ENCODE measurements at regions not wholly inside any gene's neighbourhood (a gene's known extent, or its start where the extent isn't known, plus 50 kb on each side); places are given as distances from the start of the nearest gene placed in this dataset.

DNA sequence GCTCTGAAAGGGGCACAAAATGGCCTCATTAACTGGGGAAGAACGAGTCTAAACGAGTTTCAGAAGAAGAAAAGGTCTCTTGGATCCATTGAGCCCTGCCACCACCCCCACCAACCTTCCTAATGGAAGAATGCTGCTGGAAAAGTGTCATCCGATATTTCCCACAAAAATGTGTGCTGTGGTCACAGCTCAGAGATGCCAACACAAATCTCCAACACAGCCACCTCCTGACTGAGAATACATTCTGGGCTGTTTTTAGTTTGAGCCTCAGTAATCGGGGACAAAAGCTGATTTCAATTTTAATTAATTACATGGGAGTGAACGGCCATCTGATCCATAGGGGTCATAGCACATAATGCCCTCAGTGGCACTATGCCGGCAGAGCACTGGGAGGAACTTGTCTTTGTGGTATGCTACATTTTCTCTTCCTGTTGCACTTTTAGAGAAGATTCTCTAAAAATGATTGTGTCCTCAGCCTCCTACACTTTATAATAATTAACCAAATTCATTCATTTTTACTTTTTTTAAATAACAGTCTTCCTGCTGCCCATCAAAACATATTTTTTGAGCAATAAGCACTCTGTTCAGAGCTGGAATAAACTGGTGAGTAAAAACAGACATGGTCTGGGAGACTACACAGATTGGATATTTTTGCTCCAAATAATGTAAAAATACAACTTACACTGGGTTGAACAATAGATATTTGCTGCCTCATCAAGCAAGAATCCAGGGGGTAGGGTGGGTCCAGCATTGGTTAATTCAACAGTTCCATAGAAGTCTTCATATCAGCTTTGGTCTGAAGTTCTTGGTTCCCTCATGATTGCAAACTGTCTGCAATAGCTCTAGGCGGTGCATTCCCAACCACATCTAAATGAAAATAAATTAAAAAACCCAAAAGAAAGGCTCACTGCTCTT lies 143.6 kb upstream of the TMEM170B start (continued):
- peak in 1 of 2 experiments; percentile 23; a peak in 1 of 4 replicates for TF ChIP-seq POLR2A (IDR thresholded peaks at IDR 0.05; ENCODE audit: insufficient read depth in 1 of 2, low read depth in 2 of 2, low read length in 2 of 2)
- TF ChIP-seq ZBTB21 (CRISPR knock-in tag; IDR thresholded peaks at IDR 0.05), result no peak
- TF ChIP-seq, protein P1, sequence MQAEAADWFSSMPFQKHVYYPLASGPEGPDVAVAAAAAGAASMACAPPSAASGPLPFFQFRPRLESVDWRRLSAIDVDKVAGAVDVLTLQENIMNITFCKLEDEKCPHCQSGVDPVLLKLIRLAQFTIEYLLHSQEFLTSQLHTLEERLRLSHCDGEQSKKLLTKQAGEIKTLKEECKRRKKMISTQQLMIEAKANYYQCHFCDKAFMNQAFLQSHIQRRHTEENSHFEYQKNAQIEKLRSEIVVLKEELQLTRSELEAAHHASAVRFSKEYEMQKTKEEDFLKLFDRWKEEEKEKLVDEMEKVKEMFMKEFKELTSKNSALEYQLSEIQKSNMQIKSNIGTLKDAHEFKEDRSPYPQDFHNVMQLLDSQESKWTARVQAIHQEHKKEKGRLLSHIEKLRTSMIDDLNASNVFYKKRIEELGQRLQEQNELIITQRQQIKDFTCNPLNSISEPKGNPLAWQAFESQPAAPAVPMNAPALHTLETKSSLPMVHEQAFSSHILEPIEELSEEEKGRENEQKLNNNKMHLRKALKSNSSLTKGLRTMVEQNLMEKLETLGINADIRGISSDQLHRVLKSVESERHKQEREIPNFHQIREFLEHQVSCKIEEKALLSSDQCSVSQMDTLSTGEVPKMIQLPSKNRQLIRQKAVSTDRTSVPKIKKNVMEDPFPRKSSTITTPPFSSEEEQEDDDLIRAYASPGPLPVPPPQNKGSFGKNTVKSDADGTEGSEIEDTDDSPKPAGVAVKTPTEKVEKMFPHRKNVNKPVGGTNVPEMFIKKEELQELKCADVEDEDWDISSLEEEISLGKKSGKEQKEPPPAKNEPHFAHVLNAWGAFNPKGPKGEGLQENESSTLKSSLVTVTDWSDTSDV (CRISPR knock-in tag; IDR thresholded peaks at IDR 0.05), result no peak
- TF ChIP-seq PRPF4 (IDR thresholded peaks at IDR 0.05; ENCODE audit: low read depth, low read length, poor library complexity, severe bottlenecking), result peak; percentile 3
- no peak for TF ChIP-seq ZFYVE20 (CRISPR knock-in tag; IDR thresholded peaks at IDR 0.05; ENCODE audit: borderline replicate concordance, low read depth)
- no peak for TF ChIP-seq ZNF24 (IDR thresholded peaks at IDR 0.05)
- TF ChIP-seq ZNF678 (CRISPR knock-in tag; IDR thresholded peaks at IDR 0.05), result no peak
- TF ChIP-seq, protein P2, sequence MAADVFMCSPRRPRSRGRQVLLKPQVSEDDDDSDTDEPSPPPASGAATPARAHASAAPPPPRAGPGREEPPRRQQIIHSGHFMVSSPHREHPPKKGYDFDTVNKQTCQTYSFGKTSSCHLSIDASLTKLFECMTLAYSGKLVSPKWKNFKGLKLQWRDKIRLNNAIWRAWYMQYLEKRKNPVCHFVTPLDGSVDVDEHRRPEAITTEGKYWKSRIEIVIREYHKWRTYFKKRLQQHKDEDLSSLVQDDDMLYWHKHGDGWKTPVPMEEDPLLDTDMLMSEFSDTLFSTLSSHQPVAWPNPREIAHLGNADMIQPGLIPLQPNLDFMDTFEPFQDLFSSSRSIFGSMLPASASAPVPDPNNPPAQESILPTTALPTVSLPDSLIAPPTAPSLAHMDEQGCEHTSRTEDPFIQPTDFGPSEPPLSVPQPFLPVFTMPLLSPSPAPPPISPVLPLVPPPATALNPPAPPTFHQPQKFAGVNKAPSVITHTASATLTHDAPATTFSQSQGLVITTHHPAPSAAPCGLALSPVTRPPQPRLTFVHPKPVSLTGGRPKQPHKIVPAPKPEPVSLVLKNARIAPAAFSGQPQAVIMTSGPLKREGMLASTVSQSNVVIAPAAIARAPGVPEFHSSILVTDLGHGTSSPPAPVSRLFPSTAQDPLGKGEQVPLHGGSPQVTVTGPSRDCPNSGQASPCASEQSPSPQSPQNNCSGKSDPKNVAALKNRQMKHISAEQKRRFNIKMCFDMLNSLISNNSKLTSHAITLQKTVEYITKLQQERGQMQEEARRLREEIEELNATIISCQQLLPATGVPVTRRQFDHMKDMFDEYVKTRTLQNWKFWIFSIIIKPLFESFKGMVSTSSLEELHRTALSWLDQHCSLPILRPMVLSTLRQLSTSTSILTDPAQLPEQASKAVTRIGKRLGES (CRISPR knock-in tag; IDR thresholded peaks at IDR 0.05; ENCODE audit: borderline replicate concordance), result no peak
- TF ChIP-seq ZNF234 (CRISPR knock-in tag; conservative IDR thresholded peaks at IDR 0.05), result 0 out of 2 replicates have a peak, but pooled peaks have one; percentile 48
- TF ChIP-seq ZNF75D (CRISPR knock-in tag; IDR thresholded peaks at IDR 0.05; ENCODE audit: borderline replicate concordance), result no peak
- TF ChIP-seq SETDB1 (CRISPR knock-in tag; IDR thresholded peaks at IDR 0.05; ENCODE audit: borderline replicate concordance), result 0 out of 2 replicates have a peak, but pooled peaks have one; percentile 9
- TF ChIP-seq NFIC (IDR thresholded peaks at IDR 0.05; ENCODE audit: low read length), result no peak
- TF ChIP-seq SIX1 (CRISPR knock-in tag; IDR thresholded peaks at IDR 0.05; ENCODE audit: borderline replicate concordance), result peak; percentile 4; the same call in 1 of the 2 replicates
- TF ChIP-seq ZNF331 (CRISPR knock-in tag; IDR thresholded peaks at IDR 0.05), result 0 out of 2 replicates have a peak, but pooled peaks have one; percentile 17
- no peak for TF ChIP-seq TBX2 (CRISPR knock-in tag; IDR thresholded peaks at IDR 0.05; ENCODE audit: borderline replicate concordance)
- TF ChIP-seq ZKSCAN1 (IDR thresholded peaks at IDR 0.05; ENCODE audit: low read length), result no peak
- TF ChIP-seq WIZ (CRISPR knock-in tag; IDR thresholded peaks at IDR 0.05), result no peak
- 0 out of 2 replicates have a peak, but pooled peaks have one; percentile 1 for TF ChIP-seq CC2D1A (CRISPR knock-in tag; IDR thresholded peaks at IDR 0.05)
- TF ChIP-seq NRL (CRISPR knock-in tag; IDR thresholded peaks at IDR 0.05; ENCODE audit: borderline replicate concordance), result no peak
- TF ChIP-seq, protein P3, sequence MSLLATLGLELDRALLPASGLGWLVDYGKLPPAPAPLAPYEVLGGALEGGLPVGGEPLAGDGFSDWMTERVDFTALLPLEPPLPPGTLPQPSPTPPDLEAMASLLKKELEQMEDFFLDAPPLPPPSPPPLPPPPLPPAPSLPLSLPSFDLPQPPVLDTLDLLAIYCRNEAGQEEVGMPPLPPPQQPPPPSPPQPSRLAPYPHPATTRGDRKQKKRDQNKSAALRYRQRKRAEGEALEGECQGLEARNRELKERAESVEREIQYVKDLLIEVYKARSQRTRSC (CRISPR knock-in tag; IDR thresholded peaks at IDR 0.05; ENCODE audit: low read depth), result no peak
- no peak for TF ChIP-seq ZNF367 (CRISPR knock-in tag; IDR thresholded peaks at IDR 0.05; ENCODE audit: borderline replicate concordance)
- TF ChIP-seq ZNF792 (CRISPR knock-in tag; IDR thresholded peaks at IDR 0.05), result 0 out of 2 replicates have a peak, but pooled peaks have one; percentile 18
- peak; percentile 36; the same call in 1 of the 2 replicates for TF ChIP-seq MBD4 (IDR thresholded peaks at IDR 0.05; ENCODE audit: borderline replicate concordance, low read length)
- TF ChIP-seq ZNF382 (CRISPR knock-in tag; IDR thresholded peaks at IDR 0.05; ENCODE audit: borderline replicate concordance), result no peak

Data from HepG2 (cell line).